A549 (cell line): ENCODE measurements at regions not wholly inside any gene's neighbourhood (a gene's known extent, or its start where the extent isn't known, plus 50 kb on each side); places are given as distances from the start of the nearest gene placed in this dataset.

Experiments
- CHD2 ChIP-seq: fragments of 150-350 bp; IDR thresholded peaks from 2 replicates; pipeline ENCODE4 v1.6.1; 2014; ENCODE audit warnings: low read length; ENCODE audit not compliant: partially characterized antibody
- EHMT2 ChIP-seq: fragments of 200-600 bp; sonication (generic); IDR thresholded peaks from 2 replicates; pipeline ENCODE4 v1.6.1; 2016; ENCODE audit warnings: antibody characterized with exemption, low read depth, mild to moderate bottlenecking, moderate library complexity
- MAZ ChIP-seq: fragments of 150-350 bp; IDR thresholded peaks from 2 replicates; pipeline ENCODE4 v1.6.1; 2014; ENCODE audit warnings: antibody characterized with exemption, low read depth, low read length, borderline replicate concordance
- TFCP2L1 ChIP-seq: fragments of 250-450 bp; sonication (Bioruptor Pico); IDR thresholded peaks from 2 replicates; pipeline ENCODE4 v1.5.0; 2021; ENCODE audit warnings: mild to moderate bottlenecking
- ZFP36 ChIP-seq: fragments of 450-650 bp; IDR thresholded peaks from 2 replicates; pipeline ENCODE4 v1.6.1; 2014; ENCODE audit warnings: borderline replicate concordance; ENCODE audit not compliant: partially characterized antibody
- TF ChIP-seq, protein P1 (sequence below): fragments of >200 bp; sonication (Bioruptor Twin); formaldehyde crosslinking; IDR thresholded peaks from 3 replicates; pipeline ENCODE4 v1.5.1; 2016

DNA sequence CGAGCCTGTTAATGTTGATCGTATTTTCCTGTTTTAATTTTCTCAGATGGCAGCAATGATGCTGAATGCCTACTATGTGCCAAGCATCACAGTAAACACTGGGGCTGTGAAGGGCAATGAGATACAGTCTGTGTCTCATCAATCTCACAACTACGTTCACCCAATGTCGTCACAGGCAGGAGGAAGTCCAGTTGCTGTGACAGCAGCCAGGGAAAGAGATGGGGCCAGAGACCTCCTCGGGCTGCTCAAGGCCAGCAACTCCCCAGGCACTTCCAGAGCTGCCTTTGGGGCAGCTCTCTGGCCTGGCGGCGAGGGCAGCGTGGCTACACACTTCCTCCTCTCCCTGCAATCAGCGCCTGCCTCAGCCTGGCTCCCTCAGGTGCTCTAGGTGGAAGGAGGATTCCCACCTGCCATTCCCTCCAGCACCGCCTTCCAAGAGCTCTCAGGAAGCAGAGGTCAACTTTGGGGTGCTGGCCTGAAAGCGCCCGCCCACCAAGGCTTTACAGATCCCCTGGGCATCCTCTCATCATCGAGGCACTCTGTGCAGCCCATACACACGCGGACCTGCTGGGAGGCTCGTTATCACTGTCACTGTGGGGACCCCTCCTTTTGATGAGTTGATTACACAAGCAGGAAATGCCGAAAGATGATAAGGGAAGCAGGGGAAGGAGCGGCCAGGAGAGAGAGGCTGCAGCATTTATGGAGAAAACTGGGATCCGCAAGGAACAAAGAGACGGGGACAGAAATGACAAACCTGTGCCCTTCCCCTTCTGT, 159.2 kb downstream of the ZDHHC21 start:
- TF ChIP-seq TFCP2L1 (CRISPR knock-in tag) (no peak), EHMT2 (no peak), MAZ (no peak), ZFP36 (no peak), CHD2 (no peak)
- TF ChIP-seq, protein P1, sequence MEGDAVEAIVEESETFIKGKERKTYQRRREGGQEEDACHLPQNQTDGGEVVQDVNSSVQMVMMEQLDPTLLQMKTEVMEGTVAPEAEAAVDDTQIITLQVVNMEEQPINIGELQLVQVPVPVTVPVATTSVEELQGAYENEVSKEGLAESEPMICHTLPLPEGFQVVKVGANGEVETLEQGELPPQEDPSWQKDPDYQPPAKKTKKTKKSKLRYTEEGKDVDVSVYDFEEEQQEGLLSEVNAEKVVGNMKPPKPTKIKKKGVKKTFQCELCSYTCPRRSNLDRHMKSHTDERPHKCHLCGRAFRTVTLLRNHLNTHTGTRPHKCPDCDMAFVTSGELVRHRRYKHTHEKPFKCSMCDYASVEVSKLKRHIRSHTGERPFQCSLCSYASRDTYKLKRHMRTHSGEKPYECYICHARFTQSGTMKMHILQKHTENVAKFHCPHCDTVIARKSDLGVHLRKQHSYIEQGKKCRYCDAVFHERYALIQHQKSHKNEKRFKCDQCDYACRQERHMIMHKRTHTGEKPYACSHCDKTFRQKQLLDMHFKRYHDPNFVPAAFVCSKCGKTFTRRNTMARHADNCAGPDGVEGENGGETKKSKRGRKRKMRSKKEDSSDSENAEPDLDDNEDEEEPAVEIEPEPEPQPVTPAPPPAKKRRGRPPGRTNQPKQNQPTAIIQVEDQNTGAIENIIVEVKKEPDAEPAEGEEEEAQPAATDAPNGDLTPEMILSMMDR = no peak
